ENCODE measurements at regions not wholly inside any gene's neighbourhood (a gene's known extent, or its start where the extent isn't known, plus 50 kb on each side); places are given as distances from the start of the nearest gene placed in this dataset.
A peak's percentile ranks its signal among the peaks of the same experiment; 100 is the strongest.

DNA sequence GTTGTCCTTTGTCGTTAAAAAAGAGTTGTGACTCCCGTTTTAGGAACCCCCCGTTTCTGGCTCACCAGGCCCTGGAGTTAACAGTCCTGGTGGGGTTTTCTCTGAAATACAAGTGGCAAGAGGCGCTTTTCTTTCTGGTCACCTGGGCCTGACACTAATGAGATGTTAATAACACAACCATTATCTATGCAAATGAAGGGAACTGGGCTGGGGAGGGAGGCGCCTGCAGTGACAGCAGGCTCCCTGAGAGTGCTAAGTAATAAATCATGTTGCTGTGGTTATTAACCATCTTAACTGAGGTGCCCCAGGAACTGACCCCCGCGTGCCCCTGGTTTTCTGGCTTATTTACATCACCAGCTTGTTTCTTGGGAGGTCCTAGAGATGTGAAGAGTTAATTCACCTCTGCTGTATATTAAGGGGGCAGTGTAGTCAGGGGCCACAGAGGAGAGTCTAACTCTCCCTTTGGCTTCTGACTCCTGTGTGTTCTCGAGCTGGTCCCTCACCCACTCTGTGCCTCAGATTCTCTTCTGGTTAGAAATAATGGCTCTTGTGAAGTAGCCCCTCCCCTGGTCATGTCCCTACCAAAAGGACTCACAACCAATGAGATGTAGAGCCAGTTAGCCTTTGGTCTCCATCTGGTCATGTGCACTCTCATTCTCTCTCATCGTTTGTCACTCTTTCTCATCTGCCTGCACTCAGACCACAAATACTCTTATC, 276.6 kb upstream of the CADM1 start:
- DNase-seq (ENCODE audit: low spot score), result peak; percentile 44

DNA sequence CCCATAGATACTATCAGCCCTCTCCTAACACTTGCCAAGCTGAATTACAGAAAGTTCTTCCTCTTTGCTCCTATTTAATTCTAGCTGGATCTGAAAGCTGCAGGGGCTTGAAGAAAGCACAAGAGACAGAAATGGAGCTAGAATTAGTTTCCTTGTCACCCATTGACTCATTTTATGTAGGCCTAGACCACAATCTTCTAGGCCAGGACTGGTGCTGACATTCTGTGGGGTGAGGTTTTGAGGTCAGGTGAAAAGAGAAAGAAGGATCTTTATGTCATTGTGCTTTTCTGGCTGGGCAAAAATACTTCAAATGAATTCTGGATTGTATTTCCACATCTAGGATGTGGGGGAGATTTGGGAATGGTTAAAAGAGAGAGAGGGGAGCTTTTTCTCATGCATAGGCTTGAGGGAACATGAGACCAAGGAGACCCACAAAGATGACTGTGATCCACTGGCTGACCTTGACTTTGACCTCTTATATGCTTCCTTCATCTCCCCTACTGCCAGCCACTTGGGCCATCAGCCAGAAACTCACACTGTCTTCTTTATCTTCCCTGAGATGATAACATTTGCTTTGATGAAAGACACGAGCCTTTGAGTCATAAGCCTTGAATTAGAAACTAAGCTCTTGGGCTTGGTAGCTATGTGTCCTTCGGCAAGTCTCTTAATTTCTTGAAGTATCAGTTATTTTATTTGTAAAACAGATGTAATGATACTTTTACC, 274.9 kb upstream of the CADM1 start:
- peak; percentile 93 for DNase-seq (ENCODE audit: low spot score)

DNA sequence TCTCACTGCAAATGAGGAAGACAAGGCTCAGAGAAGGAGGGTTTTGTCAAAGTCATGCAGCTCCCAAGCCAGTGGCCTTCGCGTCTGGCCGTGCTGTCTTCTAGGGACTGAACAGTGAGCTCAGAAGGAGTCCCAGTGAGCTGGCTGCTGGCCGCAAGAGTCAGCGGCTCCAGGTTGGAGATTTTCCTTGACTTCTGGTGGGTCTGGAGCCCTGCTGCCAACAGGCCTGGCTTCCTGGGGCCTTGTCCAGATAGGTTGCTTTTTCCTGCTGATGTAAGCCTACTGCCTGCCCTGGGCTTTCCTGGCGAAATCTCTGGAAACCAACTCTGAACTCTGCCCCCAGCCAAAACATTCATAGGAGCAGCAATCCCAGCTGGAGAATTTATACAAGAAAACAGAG, 272.7 kb upstream of the CADM1 start:
- peak; percentile 65 for DNase-seq (ENCODE audit: low spot score)

DNA sequence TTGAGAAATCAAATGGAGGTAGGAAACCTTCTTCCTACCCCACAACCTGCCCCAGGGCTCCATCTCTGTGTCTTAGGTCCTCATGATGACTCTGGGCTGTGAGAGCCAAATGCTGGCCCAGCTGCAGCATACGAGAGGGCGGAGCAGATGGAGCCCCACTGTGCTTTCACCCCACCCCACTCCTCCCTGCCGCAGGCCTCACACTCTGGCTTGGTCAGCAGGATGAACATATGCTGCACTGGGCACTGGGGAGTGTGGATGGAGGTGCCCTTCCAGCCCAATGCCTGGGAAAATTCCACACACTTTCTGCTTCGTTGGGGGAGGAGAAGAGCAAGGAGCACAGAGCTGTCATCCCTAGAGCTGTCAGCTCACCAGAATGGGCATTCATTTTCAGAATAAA, 271.6 kb upstream of the CADM1 start:
- no peak for DNase-seq (ENCODE audit: low spot score)

DNA sequence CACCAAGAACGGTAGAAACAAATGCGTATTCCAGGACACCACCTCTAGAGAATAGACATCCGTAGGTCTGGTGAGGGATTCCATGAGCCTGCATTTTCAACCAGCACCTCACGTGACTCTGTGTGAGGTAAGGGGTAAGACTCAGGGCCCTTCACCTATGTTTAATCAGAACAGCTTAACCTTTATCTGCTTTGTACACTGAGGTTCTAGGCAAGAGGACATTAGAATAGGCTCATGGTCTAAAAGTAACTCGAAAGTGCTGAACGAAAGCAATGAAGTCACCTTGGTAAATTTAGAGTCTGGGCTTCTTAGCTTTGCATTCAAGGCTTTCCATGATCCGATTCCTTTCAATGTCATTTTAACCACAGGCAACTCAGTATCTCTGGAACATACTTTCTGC, 270.5 kb upstream of the CADM1 start:
- DNase-seq (ENCODE audit: low spot score), result no peak

DNA sequence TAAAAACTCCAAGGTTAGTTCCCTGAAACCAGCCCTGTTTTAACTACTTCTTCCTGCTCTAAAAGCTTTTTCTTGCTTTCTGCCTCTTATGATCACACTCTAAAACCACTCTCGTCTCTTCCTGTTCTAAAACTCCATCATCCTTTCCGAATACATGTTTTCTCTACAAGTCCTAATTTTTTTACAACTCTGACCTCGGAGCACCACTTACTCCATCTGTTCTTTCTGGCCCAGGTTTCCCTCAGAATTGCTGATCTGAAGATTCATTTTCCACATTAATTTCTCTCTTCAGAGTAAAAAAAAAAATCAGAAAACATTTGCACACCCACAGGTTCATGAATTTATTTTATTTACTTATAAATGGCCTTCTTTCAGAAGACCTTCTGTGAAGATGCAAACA, 265.7 kb upstream of the CADM1 start:
- no peak for DNase-seq (ENCODE audit: low spot score)

DNA sequence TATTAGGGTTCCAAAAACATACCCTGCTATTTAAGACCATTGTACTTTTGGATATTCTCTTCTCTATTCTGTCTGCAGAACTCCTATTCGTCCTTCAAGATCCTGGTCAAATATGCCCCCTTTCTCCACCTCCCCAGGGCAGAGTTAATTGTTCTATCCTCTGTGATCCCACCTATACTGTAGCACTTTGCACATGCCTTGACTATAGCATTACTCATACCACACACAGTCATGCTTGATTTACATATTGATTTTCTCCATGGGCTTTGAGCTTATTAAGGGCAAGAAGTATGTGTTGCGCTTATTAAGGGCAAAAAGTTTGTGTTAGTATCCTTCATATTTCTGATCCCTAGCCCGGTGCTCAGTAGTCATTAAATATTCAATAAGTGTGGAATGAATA, 263.7 kb upstream of the CADM1 start:
- DNase-seq (ENCODE audit: low spot score), result no peak

DNA sequence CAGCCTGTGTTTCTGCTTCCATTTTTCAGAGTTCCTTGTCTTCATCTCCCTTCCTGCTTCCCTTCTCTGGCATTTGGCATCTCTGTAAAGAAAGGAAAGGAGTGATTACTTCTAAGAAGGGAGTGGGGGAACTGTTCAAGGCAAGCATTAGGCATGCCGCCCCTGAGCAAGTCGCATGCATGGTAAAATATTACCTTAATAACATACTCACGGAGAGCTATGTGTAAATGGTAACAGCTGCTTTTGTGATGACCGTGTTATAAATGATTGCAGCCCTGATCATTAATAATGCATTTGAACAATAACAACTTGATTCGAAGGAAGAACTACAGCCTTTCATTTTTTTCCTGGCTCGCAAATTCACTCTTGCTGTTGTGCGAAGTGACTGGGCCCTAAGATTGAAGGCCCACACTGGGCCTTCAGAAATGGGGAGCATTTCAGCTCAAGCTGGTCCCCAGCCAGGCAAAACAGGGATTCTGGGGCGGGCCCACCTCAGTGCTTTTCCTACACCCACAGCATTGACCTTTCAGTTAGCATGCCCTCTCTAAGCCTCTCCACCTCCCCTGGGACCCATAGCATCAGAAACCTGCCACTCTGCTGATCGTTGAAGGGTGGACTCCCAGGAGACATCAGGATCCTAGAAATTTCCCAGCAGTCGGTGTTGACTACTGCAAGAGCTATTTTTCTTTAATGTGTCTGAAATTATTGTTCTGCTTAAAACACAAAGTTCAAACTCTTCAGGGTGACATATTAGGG, 263.0 kb upstream of the CADM1 start:
- DNase-seq (ENCODE audit: low spot score), result no peak

DNA sequence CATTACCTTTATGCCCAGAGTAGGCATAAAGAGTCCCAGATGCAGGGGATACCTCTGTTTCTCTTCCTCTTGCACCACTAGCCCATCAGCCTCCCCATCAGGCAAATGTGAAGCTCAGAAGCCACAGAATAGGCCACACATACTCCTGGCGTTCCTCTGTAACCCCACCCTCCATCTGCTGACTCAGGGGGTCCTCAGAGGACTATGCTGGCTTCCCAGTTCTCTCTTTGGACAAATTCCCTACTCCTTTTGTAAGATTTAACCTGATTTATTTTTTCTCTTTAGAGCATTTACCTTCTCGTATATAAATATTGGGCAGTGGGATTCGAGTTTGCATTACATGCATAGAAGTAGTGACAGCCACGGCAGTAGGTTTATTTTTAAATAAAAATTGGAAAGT, 262.3 kb upstream of the CADM1 start:
- DNase-seq (ENCODE audit: low spot score), result no peak

DNA sequence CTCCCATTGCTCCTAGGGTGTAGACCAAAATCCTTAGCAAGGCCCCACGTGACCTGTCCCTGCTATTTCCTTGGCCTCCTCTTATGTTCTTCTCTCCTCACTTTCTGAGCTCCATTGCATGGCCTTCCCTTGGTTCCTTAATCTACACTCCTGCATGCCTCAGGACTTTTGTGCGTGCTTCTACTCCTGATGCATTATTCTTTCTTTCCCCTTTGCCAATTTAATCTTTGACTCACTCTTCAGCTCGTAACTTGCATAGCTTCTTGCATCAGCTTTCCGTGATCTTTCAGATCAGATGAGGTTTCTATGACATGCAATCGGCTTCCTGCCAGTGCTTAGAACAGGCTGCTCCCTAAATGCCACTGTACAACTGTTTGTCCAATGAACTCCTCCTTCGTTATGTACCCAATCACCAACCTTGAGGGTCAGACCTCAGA, 261.6 kb upstream of the CADM1 start:
- no peak for DNase-seq (ENCODE audit: low spot score)

DNA sequence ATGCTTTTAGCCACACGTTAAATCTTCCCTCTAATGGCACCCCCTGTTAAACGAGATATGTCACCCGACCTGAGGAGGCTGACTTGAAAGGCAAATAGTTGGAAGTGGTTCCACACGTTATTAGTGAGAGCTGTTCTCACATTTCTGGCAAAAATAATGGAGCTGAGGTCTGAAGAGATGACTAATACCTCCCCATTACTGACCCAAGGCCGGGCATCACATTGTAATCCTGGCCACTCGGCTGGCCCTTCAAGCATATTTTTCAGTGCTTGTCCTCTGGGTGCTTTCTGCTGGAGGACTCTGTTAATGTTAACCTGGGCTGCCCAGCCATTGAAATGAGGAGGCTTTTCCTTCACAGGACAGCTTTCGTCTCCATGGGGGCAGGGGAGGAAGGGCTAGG, 260.0 kb upstream of the CADM1 start:
- no peak for DNase-seq (ENCODE audit: low spot score)

DNA sequence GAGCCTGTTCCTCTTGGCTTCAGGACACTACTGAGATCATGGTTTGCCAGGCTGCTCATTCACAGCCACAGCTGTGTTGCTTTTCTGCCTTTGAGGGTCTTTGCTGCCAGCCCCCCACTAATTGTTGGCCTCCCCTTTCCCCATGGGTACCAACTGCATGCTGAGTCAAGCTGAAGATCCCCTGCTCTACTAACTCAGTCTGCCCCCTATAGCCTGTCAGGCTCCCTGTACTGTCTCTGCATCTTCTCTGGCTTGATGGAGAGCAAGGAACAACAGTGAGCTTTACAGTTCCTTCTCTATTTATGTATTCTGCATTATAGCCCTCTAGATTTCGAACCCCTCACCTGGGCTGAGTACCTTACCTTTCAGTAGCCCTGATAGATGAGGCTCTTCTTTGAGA, 257.6 kb upstream of the CADM1 start:
- no peak for DNase-seq (ENCODE audit: low spot score)

DNA sequence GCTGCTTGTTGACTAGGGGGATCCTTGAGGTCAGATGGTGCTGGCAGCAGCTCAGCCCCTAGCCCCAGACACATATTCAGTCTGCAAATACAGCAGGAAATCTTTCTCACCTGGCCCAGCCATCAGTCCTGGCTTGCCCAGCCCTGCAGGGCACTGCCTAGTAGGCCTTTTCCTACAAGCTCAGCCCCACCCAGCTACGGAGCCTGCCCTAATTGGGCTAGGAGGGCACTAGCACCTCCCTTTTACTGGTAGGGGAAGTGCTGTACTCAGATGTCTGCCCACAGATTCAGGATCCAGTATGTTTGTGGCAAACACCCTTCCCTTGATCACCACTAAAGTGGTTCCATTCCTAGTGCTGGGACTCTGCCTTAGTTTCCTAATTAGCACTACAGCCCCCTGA, 257.1 kb upstream of the CADM1 start:
- DNase-seq (ENCODE audit: low spot score), result no peak

DNA sequence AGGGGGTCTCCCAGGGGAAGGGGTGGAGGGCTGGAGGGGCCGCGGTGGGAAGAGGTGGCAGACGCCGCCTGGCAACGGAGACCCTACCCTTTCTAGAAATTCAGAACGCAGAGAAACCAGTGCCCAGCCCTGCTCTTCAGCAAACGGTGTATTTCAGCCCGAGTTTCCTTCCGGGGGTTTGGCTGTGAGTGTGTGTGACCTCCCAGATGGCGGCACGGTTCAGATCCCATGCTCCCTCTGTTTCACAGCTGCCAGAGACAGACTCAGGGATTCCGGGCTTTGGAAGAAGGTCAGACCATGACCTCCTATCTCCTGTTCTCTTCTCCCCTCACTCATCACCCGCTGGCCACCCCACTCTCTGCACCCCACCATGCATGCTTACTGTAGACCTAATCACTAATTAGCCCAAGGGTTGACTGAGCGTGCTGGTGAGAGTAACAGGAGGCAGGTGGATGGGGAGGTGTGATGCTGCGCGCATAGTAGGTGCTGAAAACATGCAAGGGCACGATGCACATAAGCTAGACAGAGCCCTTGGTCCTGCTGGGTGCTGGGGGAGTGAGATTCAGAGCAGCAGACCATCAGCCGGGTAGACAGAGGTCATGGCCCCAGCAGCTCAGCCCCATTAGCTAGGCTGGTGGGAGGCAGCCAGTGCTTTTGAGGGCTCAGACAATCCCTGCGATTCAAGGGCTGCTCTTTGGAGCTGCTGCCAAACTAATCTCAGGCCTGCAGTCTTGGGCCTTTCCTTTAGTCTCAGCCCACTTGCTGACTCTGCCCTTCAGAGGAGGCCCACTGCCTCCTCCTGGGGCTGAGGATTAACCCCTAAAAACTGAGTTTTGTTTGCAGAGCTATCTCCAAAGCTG, 256.5 kb upstream of the CADM1 start:
- peak; percentile 78 for DNase-seq (ENCODE audit: low spot score)

DNA sequence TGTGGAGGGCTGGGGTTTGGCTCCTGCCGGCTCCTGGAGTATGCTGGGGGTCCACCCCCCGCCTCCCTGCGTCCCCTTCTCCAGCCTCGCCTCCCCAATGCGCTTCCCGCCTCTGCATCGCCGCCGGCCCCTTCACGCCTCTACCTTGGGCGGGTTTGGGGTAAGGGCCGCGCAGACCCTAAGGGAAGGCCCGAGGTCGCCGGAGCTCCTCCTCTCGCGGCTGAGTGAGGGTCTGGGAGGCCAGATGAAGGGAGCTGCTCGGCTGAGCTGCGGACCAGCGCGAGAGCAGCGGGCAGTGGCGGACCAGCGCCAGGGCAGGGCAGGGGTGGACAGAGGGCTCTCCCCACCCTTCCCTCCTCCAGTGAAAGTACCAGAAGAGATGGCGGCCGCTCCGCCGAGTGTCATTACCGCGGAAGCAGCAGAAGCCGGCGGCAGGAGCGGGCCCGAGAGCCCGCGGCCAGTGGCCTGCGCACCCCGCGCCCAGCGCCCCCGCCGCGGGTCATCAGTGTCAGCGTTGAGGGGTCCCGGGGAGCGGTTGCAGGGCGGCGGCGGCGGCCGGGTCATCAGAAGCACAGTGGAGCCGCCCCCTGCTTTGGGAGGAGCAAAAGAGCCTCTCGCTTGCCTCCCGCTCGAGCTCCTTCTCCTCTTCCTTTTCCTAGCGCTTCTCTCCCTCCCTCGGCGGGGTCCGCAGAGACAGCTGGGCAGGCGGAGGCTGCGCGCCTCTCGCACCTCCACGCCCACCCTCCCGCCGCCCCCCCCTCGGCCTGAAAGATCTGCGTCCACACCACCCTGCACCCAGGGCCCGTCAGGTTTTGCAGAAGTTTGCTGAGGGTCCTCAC, 255.6 kb upstream of the CADM1 start:
- DNase-seq (ENCODE audit: low spot score), result peak; percentile 79

DNA sequence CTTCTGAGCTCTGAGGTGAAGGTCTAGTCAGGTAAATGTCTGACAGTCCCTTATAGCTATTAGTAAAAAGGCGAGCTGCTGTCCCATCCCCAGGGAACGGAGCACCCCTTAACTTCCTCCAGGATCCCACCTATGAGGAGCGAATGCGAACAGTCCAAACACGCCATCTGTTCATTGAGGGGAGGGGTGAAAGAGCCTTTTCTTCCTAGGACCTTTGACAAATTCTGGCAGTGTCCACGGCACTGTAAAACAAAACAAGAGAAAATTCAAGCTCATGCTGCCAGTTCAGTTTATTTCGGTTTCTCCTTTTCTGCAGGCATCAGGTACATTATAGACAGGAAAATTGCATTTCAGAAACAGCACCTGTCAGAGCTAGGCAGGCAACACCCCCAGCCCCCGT, 253.8 kb upstream of the CADM1 start:
- no peak for DNase-seq (ENCODE audit: low spot score)

DNA sequence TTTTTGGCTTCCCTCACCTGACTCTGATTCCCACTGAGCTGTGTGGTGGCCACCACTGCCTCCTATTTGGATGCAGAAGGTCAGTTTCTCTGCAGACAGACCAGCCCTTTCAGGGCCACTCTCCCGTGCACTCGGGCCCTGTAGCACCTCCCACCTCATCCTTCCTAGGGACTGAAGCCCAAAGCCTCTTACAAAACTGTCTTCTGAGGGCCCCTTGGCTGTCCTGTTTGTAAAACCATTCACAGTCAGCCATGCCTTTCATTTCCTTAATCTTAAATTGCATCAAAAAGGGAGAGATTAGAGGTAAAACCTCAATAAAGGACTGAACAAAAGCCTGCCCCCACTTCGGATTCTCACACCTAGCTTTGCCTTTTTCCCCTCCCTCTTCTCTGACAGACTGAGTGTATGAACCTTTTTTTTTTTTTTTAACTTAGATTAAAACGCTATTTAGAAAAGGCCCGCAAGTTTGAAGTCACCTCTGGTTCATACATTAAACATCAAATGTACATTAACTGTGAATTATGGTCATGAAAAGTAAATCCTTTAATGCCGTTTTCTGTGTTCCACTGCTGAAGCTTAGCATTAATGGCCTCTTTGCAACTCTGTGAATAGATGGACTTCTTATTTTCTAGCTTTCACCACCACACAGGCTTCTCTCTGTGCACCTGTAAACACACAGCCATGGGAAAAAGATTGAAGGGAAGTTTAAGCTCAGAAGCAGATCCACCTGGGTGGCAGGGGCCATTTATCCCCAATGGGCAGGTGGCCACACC, 247.2 kb upstream of the CADM1 start:
- DNase-seq (ENCODE audit: low spot score), result no peak

DNA sequence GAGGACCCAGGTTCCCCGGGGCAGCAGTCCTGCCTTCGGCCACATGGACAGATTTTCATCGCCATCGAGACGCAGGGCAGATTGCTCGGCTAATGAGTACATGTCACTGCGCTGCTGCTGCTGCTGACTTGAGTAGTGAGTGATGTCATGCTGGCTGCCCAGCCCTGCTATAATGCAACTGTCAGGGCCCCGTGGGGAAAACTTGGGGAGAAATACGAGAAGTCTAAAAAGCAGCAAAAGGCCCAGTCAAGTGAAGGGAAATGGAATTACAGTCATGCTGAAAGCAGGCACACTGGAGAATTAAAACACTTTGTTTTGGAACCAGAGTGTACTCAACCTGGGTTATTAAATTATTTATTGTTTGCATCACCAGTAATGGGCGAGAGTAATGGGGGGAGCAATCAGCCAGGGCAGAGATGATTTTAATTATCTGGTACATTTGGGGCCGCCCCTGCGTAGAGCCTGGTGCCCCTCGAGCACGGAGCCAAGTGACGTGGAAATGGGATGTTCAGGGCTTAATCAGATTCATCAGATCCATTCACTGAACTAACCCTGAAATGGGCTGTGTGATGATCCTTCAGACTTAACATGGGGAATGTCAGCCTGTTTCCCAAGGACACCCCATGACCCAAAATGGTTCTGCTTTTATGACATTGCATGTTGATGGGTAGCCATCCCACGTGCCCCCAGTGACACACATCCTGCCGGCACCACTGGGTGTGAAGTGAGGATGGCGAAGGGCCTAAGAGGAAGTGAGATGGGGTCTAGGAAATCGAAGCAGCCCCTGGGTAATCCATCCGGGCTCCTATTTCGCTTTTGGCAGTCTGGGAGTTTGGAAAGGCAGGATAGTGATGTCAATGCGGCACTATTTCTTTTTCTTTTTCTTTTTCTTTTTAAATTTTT, 241.6 kb upstream of the CADM1 start:
- peak; percentile 66 for DNase-seq (ENCODE audit: low spot score)

DNA sequence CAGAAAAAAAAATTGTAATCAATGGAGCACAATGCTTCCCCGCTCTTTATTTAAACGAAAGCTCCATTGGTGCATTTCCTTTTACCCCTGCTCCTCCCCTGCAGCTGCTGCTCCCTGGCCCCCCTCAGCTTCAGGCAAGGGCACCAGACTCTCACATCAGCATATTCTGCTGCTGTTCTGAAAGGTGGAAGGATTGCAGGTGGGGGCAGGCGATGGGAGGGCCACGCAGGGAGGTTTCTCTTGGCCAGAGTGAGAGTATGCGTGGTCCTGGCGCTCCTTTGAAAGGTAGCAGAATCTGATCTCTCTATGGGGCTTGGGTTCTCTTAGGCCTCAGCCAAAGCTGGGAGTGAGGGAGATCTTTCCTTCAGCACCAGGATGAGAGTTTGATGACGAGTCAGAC, 240.9 kb upstream of the CADM1 start:
- DNase-seq (ENCODE audit: low spot score), result no peak

All from umbilical cord (tissue), 1 donor.